Smooth muscle cell (in vitro differentiated cells): ENCODE measurements at regions not wholly inside any gene's neighbourhood (a gene's known extent, or its start where the extent isn't known, plus 50 kb on each side); places are given as distances from the start of the nearest gene placed in this dataset.

Source experiments
- DNase-seq: peaks from one replicate; lab custom pipeline; 2025; ENCODE audit not compliant: unreplicated experiment; lab: John Stamatoyannopoulos, UW
- H2AFZ ChIP-seq: fragments of 200-600 bp; sonication (generic); 2 replicates; pipeline ENCODE4 v1.6.0; 2016; ENCODE audit warnings: antibody characterized with exemption, low read depth, mild to moderate bottlenecking
- H3F3A ChIP-seq: fragments of 200-600 bp; sonication (generic); 2 replicates; pipeline ENCODE4 v1.6.0; 2017; ENCODE audit warnings: antibody characterized with exemption, low read depth
- H3K27ac ChIP-seq: fragments of 200-600 bp; sonication (generic); 2 replicates; pipeline ENCODE4 v1.5.1; 2016; ENCODE audit warnings: low read depth, mild to moderate bottlenecking
- H3K27me3 ChIP-seq: fragments of 200-600 bp; sonication (generic); 2 replicates; pipeline ENCODE4 v1.6.1; 2016; ENCODE audit warnings: low read depth, mild to moderate bottlenecking
- H3K36me3 ChIP-seq: fragments of 200-600 bp; sonication (generic); 2 replicates; pipeline ENCODE4 v1.5.1; 2016; ENCODE audit warnings: low read depth
- H3K4me1 ChIP-seq: fragments of 200-600 bp; sonication (generic); 2 replicates; pipeline ENCODE4 v1.5.1; 2016; ENCODE audit warnings: low read depth
- H3K4me2 ChIP-seq: fragments of 200-600 bp; sonication (generic); 2 replicates; pipeline ENCODE4 v1.6.0; 2016; ENCODE audit warnings: mild to moderate bottlenecking
- H3K4me3 ChIP-seq: fragments of 200-600 bp; sonication (generic); 2 replicates; pipeline ENCODE4 v1.5.1; 2016; ENCODE audit warnings: mild to moderate bottlenecking
- H3K79me2 ChIP-seq: fragments of 200-600 bp; sonication (generic); 2 replicates; pipeline ENCODE4 v1.6.0; 2016; ENCODE audit warnings: low read depth, mild to moderate bottlenecking
- H3K9ac ChIP-seq: fragments of 200-600 bp; sonication (generic); 2 replicates; pipeline ENCODE4 v1.6.0; 2016; ENCODE audit warnings: low read depth
- H3K9me3 ChIP-seq: fragments of 200-600 bp; sonication (generic); replicated peaks from 2 replicates; pipeline ENCODE4 v1.5.1; 2016; ENCODE audit warnings: low read depth
- H4K20me1 ChIP-seq: fragments of 200-600 bp; sonication (generic); 2 replicates; pipeline ENCODE4 v1.6.0; 2016; ENCODE audit warnings: low read depth
- WGBS: methylation state at CpG from one replicate; pipeline ENCODE4 v1.1.7; 2016; ENCODE audit warnings: low lambda C conversion rate; 5-methylcytosine and 5-hydroxymethylcytosine counted together
- TF ChIP-seq, protein P1 (sequence below): fragments of 200-600 bp; sonication (generic); IDR thresholded peaks from 2 replicates; pipeline ENCODE4 v1.5.1; 2017; ENCODE audit warnings: borderline replicate concordance, mild to moderate bottlenecking, antibody characterized with exemption; ENCODE audit not compliant: insufficient read depth, poor library complexity, severe bottlenecking

DNA sequence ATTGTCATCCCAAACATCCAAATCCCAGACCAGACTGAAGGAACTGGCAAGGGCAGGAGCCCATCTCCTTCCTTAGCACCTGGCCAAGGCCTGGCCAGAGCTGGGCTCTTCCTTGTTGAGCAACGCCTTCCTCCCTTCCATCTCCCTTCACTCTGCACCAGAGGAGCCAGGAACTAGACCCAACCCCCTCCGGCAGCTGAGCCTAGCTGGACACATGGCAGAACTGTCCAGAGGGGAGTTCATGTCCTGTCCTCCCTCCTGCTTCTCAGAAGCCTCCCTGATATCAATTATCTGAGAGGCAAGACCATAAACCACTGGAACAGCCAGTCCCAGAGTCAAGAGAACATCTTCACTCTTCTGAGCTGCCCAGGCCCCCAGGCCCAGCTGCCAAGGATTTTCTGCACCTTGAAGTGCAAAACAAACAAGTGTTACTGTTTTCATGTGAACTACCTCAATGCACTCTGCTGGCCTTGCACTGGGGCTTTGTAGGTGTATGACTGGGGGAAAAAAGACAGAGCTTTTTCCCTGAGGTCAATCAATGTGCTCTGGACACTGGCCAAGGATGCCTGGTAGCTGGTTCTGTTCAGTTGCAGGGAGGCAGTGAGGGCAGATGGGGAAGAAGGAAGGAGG, 104.5 kb upstream of the KCNK12 start:
- no peaks in the 10 kb centered on the region for H3K36me3 ChIP-seq
- no peak overlapping the region for H3K9ac ChIP-seq
- no peaks in the 10 kb centered on the region for H3K9me3 ChIP-seq
- H2AFZ ChIP-seq, result no peak overlapping the region
- no peaks in the 10 kb centered on the region for H4K20me1 ChIP-seq
- H3K27me3 ChIP-seq, result no peaks in the 10 kb centered on the region
- no peaks in the 10 kb centered on the region for H3F3A ChIP-seq
- DNase-seq, result no peak
- no peaks in the 10 kb centered on the region for H3K79me2 ChIP-seq
- 91% methylated on average over 2 of the region's 2 CpGs for WGBS
- H3K4me2 ChIP-seq, result no peak overlapping the region
- TF ChIP-seq, protein P1, sequence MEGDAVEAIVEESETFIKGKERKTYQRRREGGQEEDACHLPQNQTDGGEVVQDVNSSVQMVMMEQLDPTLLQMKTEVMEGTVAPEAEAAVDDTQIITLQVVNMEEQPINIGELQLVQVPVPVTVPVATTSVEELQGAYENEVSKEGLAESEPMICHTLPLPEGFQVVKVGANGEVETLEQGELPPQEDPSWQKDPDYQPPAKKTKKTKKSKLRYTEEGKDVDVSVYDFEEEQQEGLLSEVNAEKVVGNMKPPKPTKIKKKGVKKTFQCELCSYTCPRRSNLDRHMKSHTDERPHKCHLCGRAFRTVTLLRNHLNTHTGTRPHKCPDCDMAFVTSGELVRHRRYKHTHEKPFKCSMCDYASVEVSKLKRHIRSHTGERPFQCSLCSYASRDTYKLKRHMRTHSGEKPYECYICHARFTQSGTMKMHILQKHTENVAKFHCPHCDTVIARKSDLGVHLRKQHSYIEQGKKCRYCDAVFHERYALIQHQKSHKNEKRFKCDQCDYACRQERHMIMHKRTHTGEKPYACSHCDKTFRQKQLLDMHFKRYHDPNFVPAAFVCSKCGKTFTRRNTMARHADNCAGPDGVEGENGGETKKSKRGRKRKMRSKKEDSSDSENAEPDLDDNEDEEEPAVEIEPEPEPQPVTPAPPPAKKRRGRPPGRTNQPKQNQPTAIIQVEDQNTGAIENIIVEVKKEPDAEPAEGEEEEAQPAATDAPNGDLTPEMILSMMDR, result no peak
- no peaks in the 10 kb centered on the region for H3K4me1 ChIP-seq
- no peak overlapping the region for H3K4me3 ChIP-seq
- H3K27ac ChIP-seq, result no peak overlapping the region

DNA sequence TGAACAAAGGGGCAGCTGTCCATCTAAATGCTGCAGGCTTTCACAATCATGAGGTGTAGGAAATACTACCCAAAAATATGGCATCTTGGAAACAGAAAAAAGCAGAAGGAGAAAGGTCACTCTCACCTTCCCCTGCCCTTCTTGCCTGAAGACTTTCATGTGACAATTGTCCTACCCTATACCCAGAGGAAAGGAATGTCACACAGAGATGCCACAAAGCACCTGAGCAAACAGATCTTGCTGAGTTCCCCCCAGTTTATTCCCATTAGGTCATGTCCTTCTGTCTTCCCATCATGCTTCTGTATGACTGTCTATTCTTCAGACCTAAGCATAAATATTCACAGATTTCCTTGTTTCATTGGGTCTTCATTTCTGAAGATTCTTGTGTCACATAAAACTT, 95.5 kb upstream of the KCNK12 start:
- H3F3A ChIP-seq, result no peaks in the 10 kb centered on the region
- no peak for DNase-seq
- H3K4me2 ChIP-seq, result no peak overlapping the region
- no peaks in the 10 kb centered on the region for H4K20me1 ChIP-seq
- H3K4me3 ChIP-seq, result no peak overlapping the region
- H3K27ac ChIP-seq, result no peak overlapping the region
- H3K4me1 ChIP-seq, result peaks cover 8% of the 10 kb centered on the region
- H3K27me3 ChIP-seq, result no peaks in the 10 kb centered on the region
- no peaks in the 10 kb centered on the region for H3K36me3 ChIP-seq
- no peak overlapping the region for H2AFZ ChIP-seq
- H3K79me2 ChIP-seq, result no peaks in the 10 kb centered on the region
- TF ChIP-seq, protein P1, result no peak
- no peaks in the 10 kb centered on the region for H3K9me3 ChIP-seq
- H3K9ac ChIP-seq, result no peak overlapping the region

DNA sequence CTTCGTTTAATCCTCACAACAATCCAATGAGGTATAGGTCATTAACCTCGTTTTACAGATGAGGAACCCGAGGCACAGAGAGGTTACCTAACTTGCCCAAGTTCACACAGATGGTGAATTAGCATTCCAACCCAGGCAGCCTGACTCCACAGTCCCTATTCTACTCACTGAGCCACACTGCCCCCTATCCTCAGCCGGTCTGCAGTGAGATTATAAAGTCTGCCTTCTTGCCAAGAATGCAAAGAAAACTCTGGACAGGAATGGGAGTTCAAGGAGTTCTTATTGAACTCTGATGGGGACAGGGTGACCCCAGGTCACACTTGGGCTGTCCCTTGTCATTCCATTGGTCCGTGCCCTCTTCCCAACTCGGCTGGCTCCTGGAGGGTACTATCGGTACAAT, 94.0 kb upstream of the KCNK12 start:
- Histone ChIP-seq H3K4me2 (no peak overlapping the region), H3K4me1 (peaks cover 8% of the 10 kb centered on the region), H3K9ac (no peak overlapping the region), H3K27me3 (no peaks in the 10 kb centered on the region), H3K36me3 (no peaks in the 10 kb centered on the region), H2AFZ (no peak overlapping the region), H3F3A (no peaks in the 10 kb centered on the region), H4K20me1 (no peaks in the 10 kb centered on the region), H3K27ac (no peak overlapping the region), H3K4me3 (no peak overlapping the region), H3K9me3 (no peaks in the 10 kb centered on the region), H3K79me2 (no peaks in the 10 kb centered on the region)
- 71% methylated on average over 7 of the region's 7 CpGs for WGBS
- TF ChIP-seq, protein P1, result no peak
- no peak for DNase-seq

- Histone ChIP-seq H3K27ac (no peak overlapping the region), H3K9ac (no peak overlapping the region), H3K4me1 (peaks cover 8% of the 10 kb centered on the region), H4K20me1 (no peaks in the 10 kb centered on the region), H3F3A (no peaks in the 10 kb centered on the region), H3K9me3 (no peaks in the 10 kb centered on the region), H3K4me2 (no peak overlapping the region), H2AFZ (no peak overlapping the region), H3K79me2 (no peaks in the 10 kb centered on the region), H3K4me3 (no peak overlapping the region), H3K27me3 (no peaks in the 10 kb centered on the region), H3K36me3 (no peaks in the 10 kb centered on the region)
- TF ChIP-seq, protein P1, result no peak
- WGBS, result 33% methylated on average over 1 of the region's 1 CpG
- DNase-seq, result no peak
These were observed 91.8 kb upstream of the KCNK12 start for GRCh38 chr2:47662552-47662951.
